Liver (tissue), 3 donors: ENCODE measurements at regions not wholly inside any gene's neighbourhood (a gene's known extent, or its start where the extent isn't known, plus 50 kb on each side); places are given as distances from the start of the nearest gene placed in this dataset.

ENCODE experiments used
- CTCF ChIP-seq: fragments of 150-350 bp; IDR thresholded peaks from 2 replicates; pipeline ENCODE4 v1.5.1; 2017; ENCODE audit warnings: improper control_type of control experiment, low read depth, low read length; ENCODE audit not compliant: missing input control
- FOXA1 ChIP-seq: IDR thresholded peaks from 2 replicates; pipeline ENCODE4 v1.6.1; 2016; ENCODE audit warnings: antibody characterized with exemption
- GABPA ChIP-seq, 2 donors: IDR thresholded peaks in 1 of 2; conservative IDR thresholded peaks in 1 of 2; 2 replicates each; pipeline ENCODE4 v1.6.1; 2016; ENCODE audit warnings: antibody characterized with exemption in 2 of 2, mild to moderate bottlenecking in 1 of 2, moderate library complexity in 1 of 2
- JUND ChIP-seq, 2 donors: IDR thresholded peaks; 2 replicates each; pipeline ENCODE4 v1.6.1; 2016; ENCODE audit warnings: antibody characterized with exemption in 2 of 2
- MAX ChIP-seq: IDR thresholded peaks from 2 replicates; pipeline ENCODE4 v1.6.1; 2016; ENCODE audit warnings: antibody characterized with exemption
- RAD21 ChIP-seq, 2 donors: IDR thresholded peaks; 2 replicates each; pipeline ENCODE4 v1.6.1; 2016; ENCODE audit warnings: antibody characterized with exemption in 2 of 2, mild to moderate bottlenecking in 2 of 2
- REST ChIP-seq: IDR thresholded peaks from 2 replicates; pipeline ENCODE4 v1.6.1; 2016; ENCODE audit warnings: antibody characterized with exemption, mild to moderate bottlenecking
- RXRA ChIP-seq, 2 donors: IDR thresholded peaks; 2 replicates each; pipeline ENCODE4 v1.6.1; 2017 to 2018; ENCODE audit warnings: antibody characterized with exemption in 2 of 2, mild to moderate bottlenecking in 1 of 2
- TAF1 ChIP-seq: conservative IDR thresholded peaks from 2 replicates; pipeline ENCODE4 v1.6.1; 2016; ENCODE audit warnings: antibody characterized with exemption, mild to moderate bottlenecking
- donor health status: healthy.
- donor health status: healthy.

GRCh38 chr7:24407965-24408364, 124.0 kb downstream of the NPY start:
- no peak for TF ChIP-seq RAD21 (IDR thresholded peaks at IDR 0.05)
- TF ChIP-seq CTCF = no peak
- TF ChIP-seq REST = no peak
- TF ChIP-seq MAX = no peak
- TF ChIP-seq FOXA1 = no peak
- no peak for TF ChIP-seq JUND (IDR thresholded peaks at IDR 0.05)
- TF ChIP-seq RXRA (IDR thresholded peaks at IDR 0.05) = no peak
- no peak for TF ChIP-seq TAF1
- no peak for TF ChIP-seq GABPA (IDR thresholded peaks at IDR 0.05 in 1 of 2, conservative IDR thresholded peaks at IDR 0.05 in 1 of 2)
